ENCODE measurements at regions not wholly inside any gene's neighbourhood (a gene's known extent, or its start where the extent isn't known, plus 50 kb on each side); places are given as distances from the start of the nearest gene placed in this dataset.
"Not testable (repeated sequence)": the region's sequence is repeated elsewhere in the genome, so short reads cannot be mapped to it uniquely, and the experiment has no call there.

DNA sequence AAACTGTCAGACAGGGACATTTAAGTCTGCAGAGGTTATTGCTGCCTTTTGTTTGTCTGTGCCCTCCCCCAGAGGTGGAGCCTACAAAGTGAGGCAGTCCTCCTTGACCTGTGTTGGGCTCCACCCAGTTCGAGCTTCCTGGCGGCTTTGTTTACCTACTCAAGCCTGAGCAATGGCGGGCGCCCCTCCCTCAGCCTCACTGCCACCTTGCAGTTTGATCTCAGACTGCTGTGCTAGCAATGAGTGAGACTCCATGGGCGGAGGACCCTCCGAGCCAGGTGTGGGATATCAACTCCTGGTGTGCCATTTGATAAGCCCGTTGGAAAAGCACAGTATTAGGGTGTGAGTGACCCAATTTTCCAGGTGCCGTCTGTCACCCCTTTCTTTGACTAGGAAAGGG is 632.7 kb downstream of the GALC start:
- H3K79me2 ChIP-seq (replicated peaks; ENCODE audit: insufficient read depth); H3K27me3 ChIP-seq (ENCODE audit: insufficient read depth); H3K27ac Mint-ChIP-seq; H3K4me1 Mint-ChIP-seq; H3K4me1 ChIP-seq (ENCODE audit: insufficient read depth); H3K27ac ChIP-seq (ENCODE audit: low read depth); H2AFZ ChIP-seq; H3K27me3 Mint-ChIP-seq (ENCODE audit: insufficient read depth, low read depth, poor library complexity); H3K9me2 ChIP-seq (ENCODE audit: insufficient read depth); H3K36me3 ChIP-seq (ENCODE audit: insufficient read depth); DNase-seq (ENCODE audit: low spot score); ATAC-seq; H3K4me2 ChIP-seq; H3F3A ChIP-seq (replicated peaks; ENCODE audit: low read depth); H3K4me3 ChIP-seq; H3K4me3 Mint-ChIP-seq; H4K20me1 ChIP-seq (replicated peaks; ENCODE audit: insufficient read depth): not testable (repeated sequence)
- peaks cover 37% of the 10 kb centered on the region for H3K9me3 Mint-ChIP-seq
- peaks cover 12% of the 10 kb centered on the region; the same call in 2 of the 3 replicates for H3K36me3 Mint-ChIP-seq (ENCODE audit: low read depth)

DNA sequence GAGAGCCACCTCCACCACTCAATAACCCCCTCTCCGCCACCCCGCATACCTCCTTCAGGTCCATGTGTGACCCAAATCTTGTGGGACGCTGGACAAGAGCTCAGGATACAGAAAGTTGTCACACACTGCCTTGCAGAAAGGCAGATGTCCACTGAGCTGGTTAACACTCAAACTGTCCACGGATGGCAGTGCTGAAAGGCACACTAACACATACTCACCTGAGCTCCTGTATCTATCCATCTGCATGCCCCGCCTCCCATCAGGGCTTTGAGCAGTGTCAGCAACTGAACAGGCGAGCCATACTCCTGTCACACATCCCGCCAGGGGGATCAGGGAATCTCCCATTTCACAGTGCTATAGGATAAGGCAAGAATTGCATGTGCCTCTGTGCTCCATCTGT is 642.0 kb downstream of the GALC start:
- Mint-ChIP-seq H3K27ac (no peak overlapping the region), H3K4me1 (no peaks in the 10 kb centered on the region), H3K9me3 (peaks cover 4% of the 10 kb centered on the region; the same call in 2 of the 3 replicates), H3K4me3 (no peak overlapping the region), H3K27me3 (ENCODE audit: insufficient read depth, low read depth, poor library complexity) (peaks cover 2% of the 10 kb centered on the region), H3K36me3 (ENCODE audit: low read depth) (no peaks in the 10 kb centered on the region; the same call in 2 of the 3 replicates)
- H3K36me3 ChIP-seq (ENCODE audit: insufficient read depth), result no peaks in the 10 kb centered on the region
- 0 out of 2 replicates have a peak overlapping the region, but pooled peaks have one; percentile 43 for H2AFZ ChIP-seq
- no peak overlapping the region for H3K4me2 ChIP-seq
- H3K79me2 ChIP-seq (replicated peaks; ENCODE audit: insufficient read depth), result no peaks in the 10 kb centered on the region
- no peak for TF ChIP-seq ZNF331 (CRISPR knock-in tag; IDR thresholded peaks at IDR 0.05; ENCODE audit: low read depth)
- TF ChIP-seq, protein P1, sequence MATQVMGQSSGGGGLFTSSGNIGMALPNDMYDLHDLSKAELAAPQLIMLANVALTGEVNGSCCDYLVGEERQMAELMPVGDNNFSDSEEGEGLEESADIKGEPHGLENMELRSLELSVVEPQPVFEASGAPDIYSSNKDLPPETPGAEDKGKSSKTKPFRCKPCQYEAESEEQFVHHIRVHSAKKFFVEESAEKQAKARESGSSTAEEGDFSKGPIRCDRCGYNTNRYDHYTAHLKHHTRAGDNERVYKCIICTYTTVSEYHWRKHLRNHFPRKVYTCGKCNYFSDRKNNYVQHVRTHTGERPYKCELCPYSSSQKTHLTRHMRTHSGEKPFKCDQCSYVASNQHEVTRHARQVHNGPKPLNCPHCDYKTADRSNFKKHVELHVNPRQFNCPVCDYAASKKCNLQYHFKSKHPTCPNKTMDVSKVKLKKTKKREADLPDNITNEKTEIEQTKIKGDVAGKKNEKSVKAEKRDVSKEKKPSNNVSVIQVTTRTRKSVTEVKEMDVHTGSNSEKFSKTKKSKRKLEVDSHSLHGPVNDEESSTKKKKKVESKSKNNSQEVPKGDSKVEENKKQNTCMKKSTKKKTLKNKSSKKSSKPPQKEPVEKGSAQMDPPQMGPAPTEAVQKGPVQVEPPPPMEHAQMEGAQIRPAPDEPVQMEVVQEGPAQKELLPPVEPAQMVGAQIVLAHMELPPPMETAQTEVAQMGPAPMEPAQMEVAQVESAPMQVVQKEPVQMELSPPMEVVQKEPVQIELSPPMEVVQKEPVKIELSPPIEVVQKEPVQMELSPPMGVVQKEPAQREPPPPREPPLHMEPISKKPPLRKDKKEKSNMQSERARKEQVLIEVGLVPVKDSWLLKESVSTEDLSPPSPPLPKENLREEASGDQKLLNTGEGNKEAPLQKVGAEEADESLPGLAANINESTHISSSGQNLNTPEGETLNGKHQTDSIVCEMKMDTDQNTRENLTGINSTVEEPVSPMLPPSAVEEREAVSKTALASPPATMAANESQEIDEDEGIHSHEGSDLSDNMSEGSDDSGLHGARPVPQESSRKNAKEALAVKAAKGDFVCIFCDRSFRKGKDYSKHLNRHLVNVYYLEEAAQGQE (IDR thresholded peaks at IDR 0.05; ENCODE audit: unreplicated experiment), result peak; percentile 54
- TF ChIP-seq JUNB (IDR thresholded peaks at IDR 0.05; ENCODE audit: unreplicated experiment), result no peak
- TF ChIP-seq, protein P2, sequence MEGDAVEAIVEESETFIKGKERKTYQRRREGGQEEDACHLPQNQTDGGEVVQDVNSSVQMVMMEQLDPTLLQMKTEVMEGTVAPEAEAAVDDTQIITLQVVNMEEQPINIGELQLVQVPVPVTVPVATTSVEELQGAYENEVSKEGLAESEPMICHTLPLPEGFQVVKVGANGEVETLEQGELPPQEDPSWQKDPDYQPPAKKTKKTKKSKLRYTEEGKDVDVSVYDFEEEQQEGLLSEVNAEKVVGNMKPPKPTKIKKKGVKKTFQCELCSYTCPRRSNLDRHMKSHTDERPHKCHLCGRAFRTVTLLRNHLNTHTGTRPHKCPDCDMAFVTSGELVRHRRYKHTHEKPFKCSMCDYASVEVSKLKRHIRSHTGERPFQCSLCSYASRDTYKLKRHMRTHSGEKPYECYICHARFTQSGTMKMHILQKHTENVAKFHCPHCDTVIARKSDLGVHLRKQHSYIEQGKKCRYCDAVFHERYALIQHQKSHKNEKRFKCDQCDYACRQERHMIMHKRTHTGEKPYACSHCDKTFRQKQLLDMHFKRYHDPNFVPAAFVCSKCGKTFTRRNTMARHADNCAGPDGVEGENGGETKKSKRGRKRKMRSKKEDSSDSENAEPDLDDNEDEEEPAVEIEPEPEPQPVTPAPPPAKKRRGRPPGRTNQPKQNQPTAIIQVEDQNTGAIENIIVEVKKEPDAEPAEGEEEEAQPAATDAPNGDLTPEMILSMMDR (conservative IDR thresholded peaks at IDR 0.05; ENCODE audit: low read depth in 2 of 2), result no peak
- no peaks in the 10 kb centered on the region for H3K27me3 ChIP-seq (ENCODE audit: insufficient read depth)
- peak; percentile 44 for DNase-seq (ENCODE audit: low spot score)
- H3F3A ChIP-seq (replicated peaks; ENCODE audit: low read depth), result no peaks in the 10 kb centered on the region
- H3K4me1 ChIP-seq (ENCODE audit: insufficient read depth), result no peaks in the 10 kb centered on the region
- peak; percentile 75 for ATAC-seq
- H4K20me1 ChIP-seq (replicated peaks; ENCODE audit: insufficient read depth), result no peaks in the 10 kb centered on the region
- H3K4me3 ChIP-seq, result no peak overlapping the region
- H3K9me2 ChIP-seq (ENCODE audit: insufficient read depth), result no peaks in the 10 kb centered on the region
- no peak overlapping the region for H3K27ac ChIP-seq (ENCODE audit: low read depth)

DNA sequence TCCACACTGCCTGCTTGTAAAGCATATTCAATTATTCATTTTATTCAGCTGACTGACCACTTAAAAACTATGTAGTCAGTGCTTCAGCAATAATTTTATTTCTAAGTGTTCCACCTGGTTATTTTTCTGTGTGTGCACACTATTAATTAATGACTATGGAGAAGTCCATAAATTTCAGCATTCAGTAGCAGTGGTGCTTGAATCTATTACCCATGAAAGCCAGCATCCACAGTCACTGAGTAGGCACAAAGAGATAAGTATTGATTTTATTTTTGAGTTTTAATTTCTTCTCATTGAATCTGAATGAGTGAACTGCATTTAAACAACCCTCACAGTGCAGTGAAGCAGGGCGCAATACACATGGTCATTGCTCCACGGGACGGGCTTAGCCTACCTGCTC is 643.1 kb downstream of the GALC start:
- H3K4me1 ChIP-seq (ENCODE audit: insufficient read depth), result no peaks in the 10 kb centered on the region
- ATAC-seq (no peak), DNase-seq (ENCODE audit: low spot score) (no peak)
- no peak overlapping the region for H3K4me3 Mint-ChIP-seq
- no peaks in the 10 kb centered on the region for H3K4me1 Mint-ChIP-seq
- H4K20me1 ChIP-seq (replicated peaks; ENCODE audit: insufficient read depth), result no peaks in the 10 kb centered on the region
- no peak overlapping the region for H3K27ac Mint-ChIP-seq
- no peak overlapping the region for H3K4me2 ChIP-seq
- no peaks in the 10 kb centered on the region for H3K36me3 ChIP-seq (ENCODE audit: insufficient read depth)
- no peak overlapping the region for H2AFZ ChIP-seq
- no peaks in the 10 kb centered on the region for H3K79me2 ChIP-seq (replicated peaks; ENCODE audit: insufficient read depth)
- H3K9me2 ChIP-seq (ENCODE audit: insufficient read depth), result no peaks in the 10 kb centered on the region
- no peaks in the 10 kb centered on the region for H3K27me3 ChIP-seq (ENCODE audit: insufficient read depth)
- peaks cover 3% of the 10 kb centered on the region; the same call in 1 of the 3 replicates for H3K9me3 Mint-ChIP-seq
- no peak overlapping the region for H3K4me3 ChIP-seq
- H3K27me3 Mint-ChIP-seq (ENCODE audit: insufficient read depth, low read depth, poor library complexity), result peaks cover 2% of the 10 kb centered on the region
- H3F3A ChIP-seq (replicated peaks; ENCODE audit: low read depth), result no peaks in the 10 kb centered on the region
- no peak overlapping the region for H3K27ac ChIP-seq (ENCODE audit: low read depth)
- H3K36me3 Mint-ChIP-seq (ENCODE audit: low read depth), result no peaks in the 10 kb centered on the region
- TF ChIP-seq ZNF331 (CRISPR knock-in tag; IDR thresholded peaks at IDR 0.05; ENCODE audit: low read depth) (no peak), EZH2phosphoT487 (IDR thresholded peaks at IDR 0.05; ENCODE audit: unreplicated experiment) (no peak), CREB1 (CRISPR knock-in tag; IDR thresholded peaks at IDR 0.05; ENCODE audit: low read depth) (no peak)

Data from GM23338 (cell line).